BE2C (cell line): ENCODE measurements at regions not wholly inside any gene's neighbourhood (a gene's known extent, or its start where the extent isn't known, plus 50 kb on each side); places are given as distances from the start of the nearest gene placed in this dataset.

Experiments used
- DNase-seq: peaks from one replicate; pipeline ENCODE4 v3.0.0-alpha.2; 2020
- H3K27me3 ChIP-seq: fragments of 250-450 bp; sonication (Bioruptor Pico); 2 replicates; pipeline ENCODE4 v1.5.1; 2020; ENCODE audit warnings: mild to moderate bottlenecking
- H3K36me3 ChIP-seq: fragments of 250-450 bp; sonication (Bioruptor Pico); 2 replicates; pipeline ENCODE4 v1.5.1; 2020; ENCODE audit warnings: mild to moderate bottlenecking
- H3K4me1 ChIP-seq: fragments of 250-450 bp; sonication (Bioruptor Pico); 2 replicates; pipeline ENCODE4 v1.5.1; 2020
- H3K4me3 ChIP-seq: 2 replicates; pipeline ENCODE4 v1.5.1; 2011; ENCODE audit warnings: low read depth, low read length
- H3K9me3 ChIP-seq: fragments of 250-450 bp; sonication (Bioruptor Pico); 2 replicates; pipeline ENCODE4 v1.5.1; 2020
- TF ChIP-seq, protein P1 (sequence below): IDR thresholded peaks from 2 replicates; pipeline ENCODE4 v1.5.1; 2012; ENCODE audit warnings: mild to moderate bottlenecking, low read depth, low read length

DNA sequence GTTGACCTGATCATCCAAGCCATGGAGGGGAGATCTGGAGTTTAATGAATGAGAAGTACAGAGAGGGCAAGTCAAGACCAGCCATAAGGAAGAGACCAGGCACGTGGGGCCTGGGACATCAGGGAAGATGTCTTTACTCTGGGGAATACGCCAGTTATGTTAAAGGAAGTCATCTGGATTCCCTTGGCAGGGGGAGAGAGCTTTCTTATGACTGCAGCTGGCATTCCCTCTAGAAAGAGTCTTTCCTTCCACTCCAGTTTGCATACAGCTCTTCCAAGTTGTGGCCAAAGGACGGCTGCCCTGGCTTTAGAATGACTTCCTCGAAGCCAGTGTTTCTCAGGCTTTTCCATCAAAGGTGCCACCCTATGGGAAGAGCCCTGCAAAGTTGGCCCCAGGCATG lies 93.6 kb upstream of the AGBL1 start:
- Histone ChIP-seq H3K4me3 (no peak overlapping the region), H3K4me1 (no peaks in the 10 kb centered on the region), H3K36me3 (no peaks in the 10 kb centered on the region), H3K27me3 (no peaks in the 10 kb centered on the region), H3K9me3 (no peaks in the 10 kb centered on the region; the same call in 1 of the 2 replicates)
- no peak for DNase-seq
- TF ChIP-seq, protein P1, sequence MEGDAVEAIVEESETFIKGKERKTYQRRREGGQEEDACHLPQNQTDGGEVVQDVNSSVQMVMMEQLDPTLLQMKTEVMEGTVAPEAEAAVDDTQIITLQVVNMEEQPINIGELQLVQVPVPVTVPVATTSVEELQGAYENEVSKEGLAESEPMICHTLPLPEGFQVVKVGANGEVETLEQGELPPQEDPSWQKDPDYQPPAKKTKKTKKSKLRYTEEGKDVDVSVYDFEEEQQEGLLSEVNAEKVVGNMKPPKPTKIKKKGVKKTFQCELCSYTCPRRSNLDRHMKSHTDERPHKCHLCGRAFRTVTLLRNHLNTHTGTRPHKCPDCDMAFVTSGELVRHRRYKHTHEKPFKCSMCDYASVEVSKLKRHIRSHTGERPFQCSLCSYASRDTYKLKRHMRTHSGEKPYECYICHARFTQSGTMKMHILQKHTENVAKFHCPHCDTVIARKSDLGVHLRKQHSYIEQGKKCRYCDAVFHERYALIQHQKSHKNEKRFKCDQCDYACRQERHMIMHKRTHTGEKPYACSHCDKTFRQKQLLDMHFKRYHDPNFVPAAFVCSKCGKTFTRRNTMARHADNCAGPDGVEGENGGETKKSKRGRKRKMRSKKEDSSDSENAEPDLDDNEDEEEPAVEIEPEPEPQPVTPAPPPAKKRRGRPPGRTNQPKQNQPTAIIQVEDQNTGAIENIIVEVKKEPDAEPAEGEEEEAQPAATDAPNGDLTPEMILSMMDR = no peak

DNA sequence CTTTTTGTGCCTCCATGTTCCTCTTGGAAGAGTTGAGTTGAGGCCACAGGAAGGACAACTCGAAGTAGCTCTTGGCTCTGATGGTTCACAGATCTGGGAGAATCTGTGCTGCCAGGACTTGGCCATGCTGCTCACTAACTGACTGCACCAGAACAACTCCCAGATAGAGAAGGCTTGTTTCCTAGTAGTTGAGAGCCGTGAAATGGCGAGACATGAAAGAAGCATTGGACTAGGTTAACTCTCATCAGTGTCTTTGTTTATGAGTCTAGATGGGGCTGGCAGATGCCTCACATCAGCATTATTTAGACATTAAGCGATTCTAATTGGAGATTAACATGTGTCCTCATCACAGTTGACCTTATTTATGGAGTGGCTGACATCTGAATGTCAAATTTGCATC lies 92.9 kb upstream of the AGBL1 start:
- Histone ChIP-seq H3K4me3 (no peak overlapping the region), H3K36me3 (no peaks in the 10 kb centered on the region), H3K9me3 (no peaks in the 10 kb centered on the region; the same call in 1 of the 2 replicates), H3K4me1 (no peaks in the 10 kb centered on the region), H3K27me3 (no peaks in the 10 kb centered on the region)
- TF ChIP-seq, protein P1 = no peak
- no peak for DNase-seq

DNA sequence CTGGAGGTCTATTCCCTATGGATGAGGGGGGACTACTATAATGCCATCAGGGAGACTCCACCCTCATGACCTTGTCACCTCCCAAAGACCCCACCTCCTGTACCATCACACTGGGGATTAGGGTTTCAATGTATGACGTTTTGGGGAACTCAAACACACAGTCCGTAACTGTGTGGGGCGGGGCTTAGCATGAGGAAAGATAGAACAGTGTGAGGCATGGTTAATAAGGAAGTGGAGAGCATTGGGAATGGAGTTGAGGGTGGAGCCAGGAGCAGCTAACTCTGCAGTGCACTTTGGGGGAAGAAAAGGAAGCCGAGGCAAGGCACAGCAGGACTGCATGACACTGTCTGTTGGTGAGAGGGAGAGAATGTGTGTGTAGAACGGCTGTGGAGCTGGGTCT lies 90.9 kb upstream of the AGBL1 start:
- H3K36me3 ChIP-seq = no peaks in the 10 kb centered on the region
- no peak overlapping the region for H3K4me3 ChIP-seq
- H3K27me3 ChIP-seq = no peaks in the 10 kb centered on the region
- H3K4me1 ChIP-seq = no peaks in the 10 kb centered on the region
- no peak for DNase-seq
- TF ChIP-seq, protein P1 = no peak
- no peaks in the 10 kb centered on the region; the same call in 1 of the 2 replicates for H3K9me3 ChIP-seq

DNA sequence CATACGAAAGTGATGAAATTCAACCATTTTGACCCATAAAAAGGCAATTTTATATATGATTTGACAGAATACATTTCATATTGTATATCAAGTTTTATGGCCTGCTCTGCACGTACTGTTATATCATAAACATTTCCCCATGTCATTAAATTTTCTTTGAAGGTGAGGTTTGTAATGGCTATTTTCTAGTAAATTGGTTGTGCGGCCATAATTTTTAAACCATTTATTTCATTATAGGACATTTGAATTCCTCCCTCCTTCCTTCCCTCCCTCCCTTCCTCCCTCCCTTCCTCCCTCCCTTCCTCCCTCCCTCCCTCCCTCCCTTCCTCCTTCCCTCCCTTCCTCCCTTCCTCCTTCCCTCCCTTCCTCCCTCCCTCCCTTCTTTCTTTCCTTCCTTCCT lies 87.4 kb upstream of the AGBL1 start:
- no peaks in the 10 kb centered on the region for H3K4me1 ChIP-seq
- no peaks in the 10 kb centered on the region for H3K27me3 ChIP-seq
- H3K9me3 ChIP-seq = no peaks in the 10 kb centered on the region; the same call in 1 of the 2 replicates
- H3K4me3 ChIP-seq = no peak overlapping the region
- DNase-seq = no peak
- no peaks in the 10 kb centered on the region for H3K36me3 ChIP-seq
- TF ChIP-seq, protein P1 = no peak

DNA sequence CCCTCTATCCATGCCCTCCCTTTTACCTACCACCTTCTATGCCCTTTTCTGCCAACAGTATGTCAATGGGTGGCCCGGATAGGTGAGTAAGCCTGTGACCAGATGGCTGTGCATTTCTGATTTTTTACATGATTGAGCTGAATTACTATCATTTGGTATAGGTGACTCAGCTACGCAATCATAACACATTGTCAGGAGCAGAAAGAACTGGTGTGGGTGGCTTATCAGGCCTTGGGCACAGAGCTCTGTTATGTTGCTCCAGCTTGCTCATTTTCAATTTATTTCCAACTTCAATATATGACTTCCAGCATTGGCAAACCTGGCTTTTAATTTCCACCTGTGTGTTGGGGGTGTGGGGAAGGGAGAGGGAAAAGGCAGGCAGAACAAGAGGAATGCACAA lies 86.6 kb upstream of the AGBL1 start:
- TF ChIP-seq, protein P1 = no peak
- Histone ChIP-seq H3K4me3 (no peak overlapping the region), H3K4me1 (no peaks in the 10 kb centered on the region), H3K27me3 (no peaks in the 10 kb centered on the region), H3K36me3 (no peaks in the 10 kb centered on the region), H3K9me3 (no peaks in the 10 kb centered on the region; the same call in 1 of the 2 replicates)
- no peak for DNase-seq

DNA sequence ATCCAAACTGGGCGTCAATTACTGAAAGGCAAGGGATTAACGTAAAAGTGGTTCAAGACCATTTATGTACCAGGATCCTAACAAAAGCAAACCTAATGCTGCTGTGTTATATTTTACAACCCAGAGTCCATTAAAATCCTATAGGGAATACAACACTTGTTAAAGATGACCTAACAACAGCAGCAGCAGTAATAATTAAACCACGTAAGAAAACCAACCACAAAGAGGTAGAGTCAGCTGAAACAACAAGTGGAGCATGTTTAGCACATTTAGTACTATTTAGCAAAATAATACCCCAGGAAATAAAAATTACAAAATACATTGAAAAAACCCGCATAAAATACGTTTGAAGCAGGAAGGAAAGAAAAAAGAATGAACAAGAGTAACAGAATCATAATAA lies 82.1 kb upstream of the AGBL1 start:
- Histone ChIP-seq H3K9me3 (no peaks in the 10 kb centered on the region), H3K27me3 (no peaks in the 10 kb centered on the region), H3K4me1 (no peaks in the 10 kb centered on the region), H3K36me3 (no peaks in the 10 kb centered on the region), H3K4me3 (no peak overlapping the region)
- TF ChIP-seq, protein P1 = no peak
- no peak for DNase-seq
